Esophagus (tissue), 2 donors: ENCODE measurements at regions not wholly inside any gene's neighbourhood (a gene's known extent, or its start where the extent isn't known, plus 50 kb on each side); places are given as distances from the start of the nearest gene placed in this dataset.

Source experiments
- H3K27ac ChIP-seq, 2 donors: one replicate each; pipeline ENCODE4 v1.5.1; 2013; ENCODE audit warnings: low read depth in 2 of 2, mild to moderate bottlenecking in 2 of 2, inconsistent platforms in 1 of 2, low read length in 1 of 2, moderate library complexity in 1 of 2
- H3K27me3 ChIP-seq, 2 donors: one replicate each; pipeline ENCODE4 v1.6.1; 2013; ENCODE audit warnings: low read length in 2 of 2, control low read depth in 1 of 2, mild to moderate bottlenecking in 1 of 2; ENCODE audit not compliant: insufficient read depth in 2 of 2, control insufficient read depth in 1 of 2
- H3K36me3 ChIP-seq, 2 donors: one replicate each; pipeline ENCODE4 v1.6.1; 2013; ENCODE audit warnings: low read length in 1 of 2; ENCODE audit not compliant: control insufficient read depth in 2 of 2, insufficient read depth in 2 of 2
- H3K4me1 ChIP-seq, 2 donors: one replicate each; pipeline ENCODE4 v1.6.1; 2013; ENCODE audit warnings: low read length in 1 of 2; ENCODE audit not compliant: control insufficient read depth in 2 of 2, insufficient read depth in 2 of 2
- H3K4me3 ChIP-seq, 2 donors: one replicate each; pipeline ENCODE4 v1.5.1; 2013; ENCODE audit warnings: low read length in 2 of 2, mild to moderate bottlenecking in 2 of 2, low read depth in 1 of 2, moderate library complexity in 1 of 2
- H3K9me3 ChIP-seq, 2 donors: one replicate each; pipeline ENCODE4 v1.6.1; 2013; ENCODE audit warnings: mild to moderate bottlenecking in 2 of 2, low read depth in 1 of 2, low read length in 1 of 2, moderate library complexity in 1 of 2; ENCODE audit not compliant: control insufficient read depth in 2 of 2, insufficient read depth in 1 of 2
- WGBS, 2 donors: extraction: QIAGEN DNeasy Blood & Tissue Kit; methylation state at CpG; one replicate each; pipeline ENCODE4 v1.1.7; 2013; 5-methylcytosine and 5-hydroxymethylcytosine counted together
- donor health status: healthy with polysubstance abuse.
- donor health status: Bipolar disorder and iron deficiency.

DNA sequence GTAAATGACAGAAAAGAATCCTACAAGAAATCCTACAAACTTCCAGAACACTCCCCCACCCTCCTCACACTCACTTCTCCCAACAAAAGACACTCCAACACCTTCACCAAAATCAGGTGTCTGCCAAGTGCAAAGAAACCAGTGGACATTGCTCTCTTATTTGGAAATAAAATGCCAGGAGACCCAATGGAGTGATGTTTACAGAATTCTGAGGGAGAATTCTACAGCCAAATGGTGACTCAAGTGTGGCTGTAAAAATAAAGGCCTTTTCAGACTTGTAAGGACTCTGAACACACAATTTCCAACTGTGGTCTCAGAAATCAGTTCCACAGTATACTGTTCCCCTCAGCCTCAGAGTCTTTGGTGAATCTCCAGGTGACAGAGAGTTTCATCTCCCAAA lies 109.6 kb upstream of the CARMIL1 start:
- Histone ChIP-seq H3K36me3 (no peaks in the 10 kb centered on the region), H3K4me3 (no peak overlapping the region), H3K4me1 (peaks cover 0 to 7% of the 10 kb centered on the region in 2 donors), H3K27me3 (no peaks in the 10 kb centered on the region), H3K27ac (no peak overlapping the region), H3K9me3 (no peaks in the 10 kb centered on the region)

DNA sequence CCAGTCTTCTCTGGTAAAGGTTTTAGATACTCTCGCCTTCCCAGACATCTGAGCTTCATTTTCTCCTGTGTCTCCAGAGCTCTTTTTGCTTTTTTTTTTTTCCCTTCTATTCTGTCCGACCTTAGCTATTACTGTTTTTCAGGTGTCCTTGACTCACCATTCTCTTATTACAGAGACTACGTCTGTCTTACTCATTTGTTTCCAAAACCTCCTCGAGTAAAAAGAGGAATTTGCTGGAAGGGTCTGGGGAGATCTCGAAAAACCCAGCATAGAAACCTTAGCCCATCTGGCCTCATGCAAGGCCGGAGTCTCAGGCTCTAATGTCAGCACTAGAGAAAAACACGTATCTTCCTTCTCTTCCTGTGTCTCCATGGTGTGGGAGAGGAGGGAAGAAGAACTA lies 109.2 kb upstream of the CARMIL1 start:
- no peak overlapping the region for H3K4me3 ChIP-seq
- no peaks in the 10 kb centered on the region for H3K27me3 ChIP-seq
- H3K4me1 ChIP-seq = peaks cover 0 to 7% of the 10 kb centered on the region in 2 donors
- H3K9me3 ChIP-seq = no peaks in the 10 kb centered on the region
- WGBS, 2 donors = 85 to 88% methylated on average over 7 of the region's 7 CpGs
- H3K36me3 ChIP-seq = no peaks in the 10 kb centered on the region
- H3K27ac ChIP-seq = no peak overlapping the region

GRCh38 chr6:25170640-25171039 lies 108.5 kb upstream of the CARMIL1 start:
- H3K4me3 ChIP-seq = no peak overlapping the region
- H3K27ac ChIP-seq = no peak overlapping the region
- H3K4me1 ChIP-seq = peaks cover 0 to 7% of the 10 kb centered on the region in 2 donors
- no peaks in the 10 kb centered on the region for H3K36me3 ChIP-seq
- no peaks in the 10 kb centered on the region for H3K27me3 ChIP-seq
- H3K9me3 ChIP-seq = no peaks in the 10 kb centered on the region

DNA sequence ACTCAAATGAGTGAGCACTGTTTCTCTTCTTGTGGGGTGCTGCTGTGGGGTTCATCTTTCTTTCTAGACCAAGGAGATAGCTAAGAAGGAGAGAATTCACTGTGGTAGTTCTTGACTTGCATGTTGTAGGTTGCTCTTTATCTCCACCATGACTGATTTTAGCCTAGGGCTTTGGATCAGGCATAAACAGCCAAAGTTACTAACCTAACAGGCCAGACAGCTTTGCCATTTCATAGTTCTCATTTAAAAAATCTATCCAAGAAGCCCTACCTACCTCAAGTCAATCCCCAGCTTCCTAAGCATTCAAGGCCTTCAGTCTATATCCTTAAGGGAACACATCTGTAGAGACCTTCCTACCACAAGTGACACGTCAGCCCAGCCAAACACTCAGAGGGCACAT lies 107.9 kb upstream of the CARMIL1 start:
- Histone ChIP-seq H3K27me3 (no peaks in the 10 kb centered on the region), H3K4me3 (no peak overlapping the region), H3K27ac (peak overlapping the region; percentile 47 to 62), H3K9me3 (no peaks in the 10 kb centered on the region), H3K36me3 (no peaks in the 10 kb centered on the region), H3K4me1 (peaks cover 0 to 7% of the 10 kb centered on the region in 2 donors)
- 51 to 71% methylated on average over 1 of the region's 1 CpG for WGBS, 2 donors

- H3K27me3 ChIP-seq = no peaks in the 10 kb centered on the region
- H3K9me3 ChIP-seq = no peaks in the 10 kb centered on the region
- no peak overlapping the region for H3K4me3 ChIP-seq
- 67 to 78% methylated on average over 3 of the region's 3 CpGs for WGBS, 2 donors
- H3K36me3 ChIP-seq = no peaks in the 10 kb centered on the region
- H3K4me1 ChIP-seq = peaks cover 0 to 7% of the 10 kb centered on the region in 2 donors
- peak overlapping the region in 1 of 2 donors; percentile 48 for H3K27ac ChIP-seq
Measured at GRCh38 chr6:25172819-25173218, 106.4 kb upstream of the CARMIL1 start.

DNA sequence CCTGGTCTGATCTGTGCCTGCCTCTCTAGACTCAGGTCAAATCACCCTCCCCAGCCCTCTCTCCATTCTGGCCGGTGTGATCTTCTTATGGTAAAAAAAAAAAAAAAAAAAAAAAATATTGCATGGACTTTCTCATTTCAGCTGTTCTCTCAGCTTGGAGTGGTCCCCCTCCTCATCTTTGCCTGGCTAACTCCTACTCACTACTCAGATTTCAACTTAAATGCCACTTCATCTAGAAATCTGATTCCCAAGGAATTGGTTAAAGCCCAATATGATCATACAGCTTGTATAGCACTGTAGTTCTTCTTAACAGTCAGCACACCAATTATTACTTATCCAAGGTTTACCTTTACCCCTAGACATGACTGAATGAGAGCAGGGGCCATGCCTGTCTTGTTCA lies 105.9 kb upstream of the CARMIL1 start:
- Histone ChIP-seq H3K27me3 (no peaks in the 10 kb centered on the region), H3K9me3 (no peaks in the 10 kb centered on the region), H3K27ac (peak overlapping the region; percentile 12 to 49), H3K4me3 (no peak overlapping the region), H3K36me3 (no peaks in the 10 kb centered on the region), H3K4me1 (peaks cover 0 to 7% of the 10 kb centered on the region in 2 donors)
- WGBS, 2 donors = 80 to 81% methylated on average over 1 of the region's 1 CpG

DNA sequence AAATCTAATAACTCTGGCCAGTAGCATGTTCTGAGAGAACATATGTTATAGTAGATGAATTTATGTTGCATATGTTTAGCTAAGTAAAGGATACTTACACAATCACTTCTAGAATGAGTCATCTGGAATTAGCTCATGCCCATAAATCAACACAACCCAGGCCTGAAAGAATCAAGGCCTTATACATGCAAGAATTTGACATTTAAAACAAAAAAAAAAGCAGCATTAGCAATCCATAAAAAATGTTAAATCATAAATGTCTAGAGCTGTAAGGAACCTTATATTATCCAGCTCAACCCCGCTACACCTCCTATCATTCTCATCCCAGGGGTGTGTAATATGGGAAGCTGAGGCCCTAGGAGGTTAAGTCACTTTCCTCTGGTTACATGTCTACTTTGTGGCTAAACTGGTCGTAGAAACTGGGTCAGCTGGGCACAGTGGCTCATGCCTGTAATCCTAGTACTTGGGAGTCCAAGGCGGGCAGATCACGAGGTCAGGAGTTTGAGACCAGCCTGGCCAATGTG lies 105.2 kb upstream of the CARMIL1 start:
- Histone ChIP-seq H3K27ac (peak overlapping the region; percentile 54 to 84), H3K4me3 (no peak overlapping the region), H3K9me3 (no peaks in the 10 kb centered on the region), H3K4me1 (peaks cover 0 to 7% of the 10 kb centered on the region in 2 donors), H3K36me3 (no peaks in the 10 kb centered on the region), H3K27me3 (no peaks in the 10 kb centered on the region)
- 50 to 67% methylated on average over 4 of the region's 4 CpGs for WGBS, 2 donors

GRCh38 chr6:25174678-25175077 lies 104.5 kb upstream of the CARMIL1 start:
- H3K27ac ChIP-seq = peak overlapping the region; percentile 40 to 62
- 91% methylated on average over 6 of the region's 6 CpGs for WGBS, 2 donors
- no peaks in the 10 kb centered on the region for H3K27me3 ChIP-seq
- H3K4me3 ChIP-seq = no peak overlapping the region
- H3K4me1 ChIP-seq = peaks cover 0 to 7% of the 10 kb centered on the region in 2 donors
- no peaks in the 10 kb centered on the region for H3K9me3 ChIP-seq
- no peaks in the 10 kb centered on the region for H3K36me3 ChIP-seq

- no peaks in the 10 kb centered on the region for H3K9me3 ChIP-seq
- H3K27me3 ChIP-seq = no peaks in the 10 kb centered on the region
- WGBS, 2 donors = 44 to 60% methylated on average over 6 of the region's 6 CpGs
- H3K27ac ChIP-seq = peak overlapping the region; percentile 22 to 29
- no peak overlapping the region for H3K4me3 ChIP-seq
- H3K36me3 ChIP-seq = no peaks in the 10 kb centered on the region
- H3K4me1 ChIP-seq = peaks cover 0 to 5% of the 10 kb centered on the region in 2 donors
Measured at GRCh38 chr6:25175196-25175595, 104.0 kb upstream of the CARMIL1 start.

- no peaks in the 10 kb centered on the region for H3K27me3 ChIP-seq
- WGBS, 2 donors = 77 to 87% methylated on average over 2 of the region's 2 CpGs
- no peaks in the 10 kb centered on the region for H3K9me3 ChIP-seq
- peaks cover 0 to 3% of the 10 kb centered on the region in 2 donors for H3K4me1 ChIP-seq
- H3K27ac ChIP-seq = peak overlapping the region in 1 of 2 donors; percentile 31
- no peaks in the 10 kb centered on the region for H3K36me3 ChIP-seq
- no peak overlapping the region for H3K4me3 ChIP-seq
Measured at GRCh38 chr6:25175681-25176080, 103.5 kb upstream of the CARMIL1 start.
